HG02973 (cell line): ENCODE measurements at regions not wholly inside any gene's neighbourhood (a gene's known extent, or its start where the extent isn't known, plus 50 kb on each side); places are given as distances from the start of the nearest gene placed in this dataset.
"Not testable (repeated sequence)": the region's sequence is repeated elsewhere in the genome, so short reads cannot be mapped to it uniquely, and the experiment has no call there.

Experiments used
- ATAC-seq: cut with Tn5 transposase; IDR thresholded peaks from one replicate; pipeline ENCODE4 v1.9.1; 2021; ENCODE audit warnings: moderate library complexity; ENCODE audit not compliant: unreplicated experiment

GRCh38 chr12:74676955-74677354 lies 139.3 kb downstream of the ATXN7L3B start:
- not testable (repeated sequence) for ATAC-seq

GRCh38 chr12:74685385-74685784 lies 147.8 kb downstream of the ATXN7L3B start:
- ATAC-seq: no peak

DNA sequence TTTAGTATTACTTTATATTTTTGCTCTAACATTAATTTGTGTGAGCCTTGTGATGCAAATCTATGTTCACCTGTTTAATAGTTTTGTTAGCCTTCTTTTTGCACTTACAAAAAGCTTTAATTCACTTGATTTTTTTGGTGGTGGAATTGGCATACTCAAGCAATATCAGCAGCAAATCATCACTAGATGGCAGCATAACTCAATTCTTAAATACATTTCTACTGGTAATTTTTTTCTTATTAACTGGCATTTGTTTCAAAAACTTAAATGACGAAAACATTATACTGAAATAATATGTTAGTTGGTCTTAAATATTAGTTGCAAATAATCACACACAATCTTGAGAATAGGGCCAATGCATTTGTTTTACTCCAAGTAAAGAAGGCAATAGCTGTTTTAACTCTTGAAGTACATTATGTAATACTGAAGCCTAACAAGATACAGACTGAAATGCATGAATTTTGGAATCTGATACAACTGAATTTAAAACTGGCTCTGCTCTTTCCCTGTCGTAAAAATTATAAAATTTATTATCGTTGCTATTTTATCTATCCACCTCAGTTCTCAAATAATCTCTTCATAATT lies 151.5 kb downstream of the ATXN7L3B start:
- ATAC-seq: peak; percentile 60

DNA sequence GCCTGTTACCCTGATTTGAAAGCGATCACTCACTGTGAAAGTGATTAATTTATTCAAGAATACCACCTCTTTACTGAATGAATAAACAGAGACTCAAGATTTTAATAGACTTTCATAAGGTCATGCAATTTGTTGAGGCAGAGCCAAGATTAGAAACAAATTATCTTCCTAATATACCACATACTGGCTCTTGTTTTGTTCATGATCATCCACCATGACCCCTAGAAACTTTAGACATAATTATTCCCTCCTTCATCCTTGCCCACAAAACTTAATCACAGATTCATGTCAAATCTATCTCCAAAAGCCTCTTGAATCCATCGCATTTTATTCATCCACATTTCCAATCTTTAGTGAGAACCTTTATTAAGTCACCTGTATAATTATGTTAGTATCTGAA lies 152.3 kb downstream of the ATXN7L3B start:
- ATAC-seq: no peak

DNA sequence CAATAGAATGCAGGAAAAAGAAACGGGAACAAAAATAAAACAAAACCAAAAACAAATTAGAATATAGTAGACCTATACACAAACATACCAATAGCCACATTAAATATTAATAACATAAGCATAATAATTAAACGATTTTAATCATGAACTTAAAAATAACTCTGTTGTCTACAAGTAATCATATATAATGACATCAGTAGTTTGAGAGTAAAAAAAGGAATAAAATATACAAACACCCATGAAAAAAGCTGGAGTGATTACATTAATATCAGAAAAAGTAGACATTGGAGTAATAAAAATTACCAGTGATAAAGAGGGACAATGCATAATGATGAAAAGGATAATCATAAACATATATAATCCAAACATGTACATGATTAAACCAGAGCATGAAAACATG lies 181.8 kb downstream of the ATXN7L3B start:
- no peak for ATAC-seq

GRCh38 chr12:74722709-74723108 lies 185.1 kb downstream of the ATXN7L3B start:
- ATAC-seq: no peak

DNA sequence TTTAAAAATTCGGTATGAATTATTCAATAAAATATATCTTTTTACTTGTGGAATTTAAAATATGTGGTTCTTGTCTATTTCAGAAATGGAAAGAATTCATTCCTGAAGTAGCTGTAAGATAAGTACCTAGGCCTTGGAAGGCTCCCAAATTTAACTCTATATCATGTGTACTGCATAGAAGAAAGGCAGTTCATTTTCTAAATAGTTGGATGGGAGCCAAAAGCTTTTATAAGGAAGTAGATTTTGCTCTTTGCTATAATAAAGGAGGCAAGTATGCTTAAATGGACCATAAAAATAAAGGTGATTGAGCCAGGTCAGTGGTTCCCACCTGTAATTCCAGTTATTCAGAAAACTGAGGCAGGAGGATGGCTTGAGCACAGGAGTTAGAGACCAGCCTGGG lies 187.5 kb downstream of the ATXN7L3B start:
- ATAC-seq: no peak

DNA sequence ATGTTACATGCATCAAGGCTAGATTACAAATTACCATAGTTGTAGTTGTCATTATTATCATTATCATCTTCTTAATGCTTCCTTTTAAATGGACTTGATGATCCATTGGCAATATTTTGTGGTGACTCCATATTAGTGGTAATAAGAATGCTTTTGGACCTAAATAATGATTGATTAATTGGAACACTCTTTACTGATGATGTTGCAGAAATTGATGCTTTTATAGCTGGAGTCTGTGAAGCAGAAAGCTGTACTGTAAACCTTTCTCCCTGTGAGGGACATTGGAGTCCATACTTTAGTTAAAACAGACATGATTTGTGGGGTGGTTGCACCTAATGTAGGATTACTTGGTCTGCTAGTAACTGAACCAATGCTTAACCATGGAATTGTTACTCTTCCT lies 190.4 kb downstream of the ATXN7L3B start:
- ATAC-seq: no peak

- no peak for ATAC-seq
Measured at GRCh38 chr12:74732164-74732784, 194.6 kb downstream of the ATXN7L3B start.

DNA sequence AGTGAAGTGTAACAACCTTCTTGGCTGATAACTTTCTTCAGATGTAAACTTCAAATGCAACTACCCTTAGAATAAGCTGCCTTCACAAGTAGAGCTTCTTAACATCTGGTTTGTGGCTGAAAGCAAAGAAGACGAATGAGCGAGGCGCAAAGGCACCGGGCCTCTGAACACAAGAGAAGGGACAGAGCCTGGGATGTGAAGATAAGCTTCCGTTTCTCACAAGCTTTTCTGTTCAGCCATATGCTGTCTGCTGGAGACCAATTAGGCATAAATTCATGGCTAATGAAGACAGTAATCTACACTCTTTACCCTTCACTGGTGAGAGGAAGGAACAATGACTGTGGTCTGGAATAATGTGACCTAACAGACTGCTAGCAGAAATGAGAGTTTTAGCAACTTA lies 195.2 kb downstream of the ATXN7L3B start:
- no peak for ATAC-seq

DNA sequence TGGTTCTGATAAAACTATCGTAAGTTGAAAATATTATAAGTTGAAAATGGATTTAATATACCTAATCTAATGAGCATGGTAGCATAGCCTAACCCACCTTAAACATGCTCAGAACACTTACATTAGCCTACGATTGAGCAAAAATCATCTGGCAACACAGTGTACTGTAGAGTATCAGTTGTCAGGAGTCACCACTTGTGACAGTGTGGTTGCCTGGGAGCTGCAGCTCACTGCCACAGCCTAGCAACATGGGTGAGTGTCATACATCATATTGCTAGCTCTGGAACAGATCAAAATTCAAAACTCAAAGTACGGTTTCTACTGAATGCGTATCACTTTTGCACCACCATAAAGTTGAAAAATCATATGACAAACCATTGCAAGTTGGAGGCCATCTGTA lies 203.5 kb downstream of the ATXN7L3B start:
- no peak for ATAC-seq

DNA sequence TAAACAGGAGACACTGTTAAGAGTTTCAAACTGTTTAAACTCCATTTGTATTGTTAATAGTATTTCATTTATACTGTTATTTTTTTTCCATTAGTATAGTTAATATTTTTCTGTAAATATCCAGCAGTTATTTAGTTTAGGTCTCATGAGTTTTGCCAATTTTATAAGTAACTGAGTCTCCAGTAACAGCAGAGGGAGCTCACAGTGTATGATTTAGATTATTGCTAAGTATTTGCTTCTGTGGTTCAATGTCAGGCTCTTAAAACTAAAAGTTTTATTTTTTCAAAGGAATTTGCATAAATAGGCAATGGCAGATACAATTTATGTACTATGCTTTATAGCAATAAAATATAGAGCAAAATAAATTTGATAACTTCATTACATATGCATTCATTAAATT lies 209.7 kb downstream of the ATXN7L3B start:
- ATAC-seq: no peak

GRCh38 chr12:74751441-74751840 lies 213.8 kb downstream of the ATXN7L3B start:
- no peak for ATAC-seq

GRCh38 chr12:74752215-74752614 lies 214.6 kb downstream of the ATXN7L3B start:
- ATAC-seq: no peak

- ATAC-seq: no peak
Measured at GRCh38 chr12:74770552-74770951, 232.9 kb downstream of the ATXN7L3B start.

GRCh38 chr12:74775276-74775675 lies 237.6 kb downstream of the ATXN7L3B start:
- ATAC-seq: no peak

DNA sequence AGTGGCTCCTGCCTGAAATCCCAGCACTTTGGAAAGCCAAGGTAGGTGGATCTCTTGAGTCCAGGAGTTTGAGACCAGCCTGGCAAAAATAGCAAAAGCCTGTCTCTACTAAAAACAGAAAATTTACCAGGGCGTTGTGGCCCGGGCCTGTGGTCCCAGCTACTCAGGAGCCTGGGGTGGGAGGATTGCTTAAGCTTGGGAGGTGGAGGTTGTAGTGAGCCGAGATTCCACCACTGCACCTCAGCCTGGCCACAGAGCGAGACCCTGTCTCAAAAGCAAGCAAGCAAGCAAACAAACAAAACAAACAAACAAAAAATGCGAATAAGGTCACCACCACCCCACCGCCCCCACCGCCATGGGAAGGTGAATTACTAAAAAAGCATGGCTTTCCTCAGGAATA lies 238.7 kb downstream of the ATXN7L3B start:
- no peak for ATAC-seq

- no peak for ATAC-seq
Measured at GRCh38 chr12:74780182-74780849, 242.7 kb downstream of the ATXN7L3B start.

DNA sequence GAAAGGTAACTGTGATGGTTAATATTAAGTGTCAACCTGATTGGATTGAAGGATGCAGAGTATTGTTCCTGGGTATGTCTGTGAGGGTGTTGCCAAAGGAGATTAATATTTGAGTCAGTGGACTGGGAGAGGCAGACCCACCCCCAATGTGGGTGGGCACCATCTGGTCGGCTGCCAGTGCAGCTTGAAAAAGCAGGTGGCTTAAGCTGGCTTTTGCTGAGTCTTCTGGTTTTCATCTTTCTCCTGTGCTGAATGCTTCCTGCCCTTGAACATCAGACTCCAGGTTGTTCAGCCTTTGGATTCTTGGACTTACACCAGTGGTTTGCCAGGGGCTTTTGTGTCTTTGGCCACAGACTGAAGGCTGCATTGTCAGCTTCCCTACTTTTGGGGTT lies 243.2 kb downstream of the ATXN7L3B start:
- ATAC-seq: not testable (repeated sequence)

DNA sequence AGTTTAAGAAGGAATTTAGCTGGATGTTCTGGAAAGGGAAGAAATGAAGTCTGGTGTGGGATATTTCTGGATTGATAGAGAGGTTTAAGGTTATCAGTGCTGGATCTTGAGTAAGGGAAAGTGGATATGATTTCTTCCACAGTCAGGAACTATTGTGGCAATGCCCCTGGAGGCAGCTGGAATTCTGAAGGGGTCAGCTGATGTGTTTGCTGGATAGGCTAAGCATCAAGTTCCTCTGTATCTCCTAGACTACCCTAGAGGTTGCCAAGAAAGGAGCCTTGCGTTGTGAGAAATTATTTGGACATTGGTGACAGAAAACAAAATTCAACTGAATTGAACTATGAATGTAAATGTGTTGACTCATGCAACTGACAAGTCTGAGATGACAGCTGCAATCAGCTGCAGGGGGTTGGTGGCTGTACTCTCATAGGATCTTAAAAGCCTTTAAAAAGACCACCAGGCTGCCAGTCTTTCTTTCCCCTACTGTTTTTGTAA lies 244.4 kb downstream of the ATXN7L3B start:
- no peak for ATAC-seq

GRCh38 chr12:74790931-74791330 lies 253.3 kb downstream of the ATXN7L3B start:
- no peak for ATAC-seq

DNA sequence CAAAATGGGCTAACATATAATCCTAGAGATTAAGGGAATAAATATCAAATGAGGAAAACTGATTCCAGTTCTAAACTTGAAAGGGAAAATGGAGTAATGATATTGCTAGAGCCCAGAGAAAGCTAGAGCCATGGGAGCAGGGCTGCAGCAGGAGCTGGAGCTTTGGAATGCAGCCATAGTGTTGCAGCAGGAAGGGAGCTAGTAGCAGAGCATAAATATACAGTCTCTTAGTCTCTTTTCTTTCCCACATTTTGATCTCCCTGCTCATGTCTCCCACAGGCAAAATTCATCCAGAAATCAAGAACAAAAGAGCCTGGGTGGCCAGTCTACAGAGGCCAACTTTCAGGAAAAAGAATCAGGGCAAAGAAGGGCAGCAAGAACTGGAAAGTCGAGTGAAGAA lies 253.7 kb downstream of the ATXN7L3B start:
- no peak for ATAC-seq
